Effector memory CD4-positive, alpha-beta T cell (primary cell): ENCODE measurements at regions not wholly inside any gene's neighbourhood (a gene's known extent, or its start where the extent isn't known, plus 50 kb on each side); places are given as distances from the start of the nearest gene placed in this dataset.

Source experiments
- DNase-seq, 3 donors: peaks; one replicate each; pipeline ENCODE4 v3.0.0-alpha.2; 2020
- H3K27ac ChIP-seq: 2 replicates; pipeline ENCODE4 v1.7.0; 2013; ENCODE audit warnings: mild to moderate bottlenecking, low read length, moderate library complexity; ENCODE audit not compliant: insufficient read depth, poor library complexity, severe bottlenecking
- H3K27me3 ChIP-seq: replicated peaks from 2 replicates; pipeline ENCODE4 v1.7.0; 2013; ENCODE audit warnings: mild to moderate bottlenecking, low read length; ENCODE audit not compliant: insufficient read depth, control insufficient read depth, poor library complexity, severe bottlenecking
- H3K36me3 ChIP-seq: 2 replicates; pipeline ENCODE4 v1.7.0; 2013; ENCODE audit warnings: mild to moderate bottlenecking, low read length, moderate library complexity; ENCODE audit not compliant: control insufficient read depth, insufficient read depth
- H3K4me1 ChIP-seq: 2 replicates; pipeline ENCODE4 v1.7.0; 2013; ENCODE audit warnings: low read length, mild to moderate bottlenecking; ENCODE audit not compliant: control insufficient read depth, insufficient read depth, poor library complexity, severe bottlenecking
- H3K4me3 ChIP-seq: 2 replicates; pipeline ENCODE4 v1.7.0; 2013; ENCODE audit warnings: low read length, low read depth, mild to moderate bottlenecking; ENCODE audit not compliant: insufficient read depth, poor library complexity, severe bottlenecking
- H3K9me3 ChIP-seq: 2 replicates; pipeline ENCODE4 v1.7.0; 2013; ENCODE audit warnings: mild to moderate bottlenecking, low read length, moderate library complexity; ENCODE audit not compliant: control insufficient read depth

GRCh38 chr19:28667348-28667977, 545.5 kb downstream of the UQCRFS1 start:
- Histone ChIP-seq H3K4me3 (no peak overlapping the region), H3K4me1 (no peaks in the 10 kb centered on the region)

GRCh38 chr19:28665748-28666147, 547.2 kb downstream of the UQCRFS1 start:
- Histone ChIP-seq H3K9me3 (peaks cover 3% of the 10 kb centered on the region), H3K27me3 (no peaks in the 10 kb centered on the region), H3K36me3 (no peaks in the 10 kb centered on the region), H3K4me3 (no peak overlapping the region), H3K27ac (no peak overlapping the region), H3K4me1 (no peaks in the 10 kb centered on the region)
- no peak for DNase-seq

More at GRCh38 chr19:28667348-28667977, 545.5 kb downstream of the UQCRFS1 start:
- H3K9me3 ChIP-seq, result peaks cover 3% of the 10 kb centered on the region
- H3K27ac ChIP-seq, result no peak overlapping the region
- H3K36me3 ChIP-seq, result no peaks in the 10 kb centered on the region
- no peak for DNase-seq
- H3K27me3 ChIP-seq, result no peaks in the 10 kb centered on the region

GRCh38 chr19:28656644-28657043, 556.3 kb downstream of the UQCRFS1 start:
- no peaks in the 10 kb centered on the region for H3K36me3 ChIP-seq
- no peaks in the 10 kb centered on the region for H3K27me3 ChIP-seq
- H3K27ac ChIP-seq, result no peak overlapping the region

DNA sequence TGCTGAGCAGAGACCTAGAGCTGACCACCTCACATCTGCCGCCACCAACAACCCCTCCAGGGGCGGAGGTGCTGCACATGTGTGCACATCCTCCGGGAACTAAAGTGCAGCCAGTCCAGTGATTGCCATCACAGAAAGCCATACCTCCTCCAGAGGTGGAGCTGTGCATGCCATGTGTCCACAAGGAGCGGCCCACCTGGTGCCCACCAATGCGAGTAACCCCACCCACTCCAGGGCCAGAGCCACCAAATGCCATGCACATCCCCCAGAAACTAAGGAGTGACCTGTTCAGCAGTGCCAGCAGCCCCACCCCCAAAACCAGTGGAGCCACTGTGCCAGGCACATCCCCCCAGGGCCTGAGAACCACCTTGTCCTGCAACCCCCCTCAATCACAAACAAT, 557.9 kb downstream of the UQCRFS1 start:
- H3K9me3 ChIP-seq, result peaks cover 6% of the 10 kb centered on the region
- no peak for DNase-seq

More at GRCh38 chr19:28656644-28657043, 556.3 kb downstream of the UQCRFS1 start:
- Histone ChIP-seq H3K4me1 (no peaks in the 10 kb centered on the region), H3K4me3 (no peak overlapping the region), H3K9me3 (peaks cover 6% of the 10 kb centered on the region)
- no peak for DNase-seq

DNA sequence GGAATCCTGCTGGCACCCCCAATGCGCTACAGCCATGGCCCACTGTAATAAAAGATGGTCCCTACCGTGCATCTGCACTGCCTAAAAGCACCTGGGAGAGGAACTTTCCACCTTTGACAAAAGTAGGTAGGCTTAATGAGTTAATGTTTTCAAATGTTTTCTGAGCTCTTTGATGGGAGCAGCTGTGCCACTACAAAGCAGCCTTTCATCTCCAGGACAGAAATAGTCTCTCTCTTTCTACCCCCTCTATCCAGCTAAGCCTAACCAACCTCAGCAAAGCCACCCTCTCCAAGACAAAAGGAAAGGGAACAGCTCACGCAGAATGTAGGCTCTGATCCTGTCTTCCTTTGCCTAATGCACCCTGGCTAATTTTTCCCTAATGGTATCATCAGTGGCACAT, 560.2 kb downstream of the UQCRFS1 start:
- Histone ChIP-seq H3K27ac (no peak overlapping the region), H3K9me3 (no peaks in the 10 kb centered on the region)

More for the DNA sequence above, 557.9 kb downstream of the UQCRFS1 start:
- no peaks in the 10 kb centered on the region for H3K27me3 ChIP-seq
- H3K4me1 ChIP-seq, result no peaks in the 10 kb centered on the region
- H3K27ac ChIP-seq, result no peak overlapping the region
- no peak overlapping the region for H3K4me3 ChIP-seq
- no peaks in the 10 kb centered on the region for H3K36me3 ChIP-seq

GRCh38 chr19:28646629-28647028, 566.3 kb downstream of the UQCRFS1 start:
- H3K27me3 ChIP-seq, result no peaks in the 10 kb centered on the region
- no peaks in the 10 kb centered on the region for H3K9me3 ChIP-seq
- no peak overlapping the region for H3K4me3 ChIP-seq
- no peak overlapping the region for H3K27ac ChIP-seq
- no peaks in the 10 kb centered on the region for H3K36me3 ChIP-seq
- no peaks in the 10 kb centered on the region for H3K4me1 ChIP-seq
- no peak for DNase-seq

More for the DNA sequence above, 560.2 kb downstream of the UQCRFS1 start:
- Histone ChIP-seq H3K27me3 (no peaks in the 10 kb centered on the region), H3K4me1 (no peaks in the 10 kb centered on the region), H3K36me3 (no peaks in the 10 kb centered on the region), H3K4me3 (no peak overlapping the region)
- no peak for DNase-seq

- no peaks in the 10 kb centered on the region for H3K27me3 ChIP-seq
- no peak overlapping the region for H3K27ac ChIP-seq
- no peaks in the 10 kb centered on the region for H3K9me3 ChIP-seq
- H3K36me3 ChIP-seq, result no peaks in the 10 kb centered on the region
- no peaks in the 10 kb centered on the region for H3K4me1 ChIP-seq
- DNase-seq, result no peak
- no peak overlapping the region for H3K4me3 ChIP-seq
Observed at GRCh38 chr19:28644169-28644775, 568.7 kb downstream of the UQCRFS1 start.

DNA sequence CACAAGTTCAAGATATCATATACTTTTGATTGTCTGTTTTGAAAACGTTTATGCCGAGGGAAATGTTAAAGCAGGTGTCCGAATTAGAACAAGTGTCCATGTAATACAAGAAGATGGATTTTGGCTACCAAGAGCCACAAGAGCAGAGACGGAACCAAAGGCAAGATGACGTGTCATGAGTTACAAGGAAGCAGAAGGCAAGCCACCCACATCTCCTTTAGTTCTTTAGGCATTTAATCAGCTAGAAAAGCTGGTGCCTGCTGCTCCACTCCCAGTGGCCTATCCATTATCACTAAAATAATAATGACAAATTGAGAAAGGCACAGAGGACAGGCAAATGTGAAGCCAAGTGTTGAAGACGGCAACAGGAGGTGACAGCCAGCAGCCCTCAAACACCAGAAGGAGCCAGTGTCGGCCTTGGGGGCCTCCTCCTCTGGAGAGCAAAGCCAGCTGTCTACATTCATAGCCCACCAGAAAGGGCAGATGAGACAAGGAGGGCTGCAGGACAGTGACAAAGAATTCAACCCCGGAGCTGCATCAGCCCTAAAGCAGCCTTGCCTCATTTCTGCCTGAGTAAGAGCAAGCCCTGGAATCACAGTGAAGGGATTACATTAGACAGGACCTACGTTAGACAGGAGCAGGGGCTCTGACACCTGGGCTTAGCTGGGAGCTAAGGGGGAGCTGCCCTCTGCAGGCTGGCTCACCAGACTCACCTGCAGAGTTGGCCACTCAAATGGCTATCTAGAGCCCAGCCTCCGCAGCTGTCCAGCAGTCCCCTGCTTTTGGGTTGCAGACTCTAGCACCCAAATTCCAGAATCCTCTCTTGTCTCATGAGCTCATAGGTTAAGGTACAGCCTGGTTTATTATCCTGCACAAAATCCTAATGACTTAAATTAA, 569.9 kb downstream of the UQCRFS1 start:
- no peak for DNase-seq
- no peak overlapping the region for H3K27ac ChIP-seq
- no peak overlapping the region for H3K4me3 ChIP-seq
- H3K9me3 ChIP-seq, result no peaks in the 10 kb centered on the region
- no peaks in the 10 kb centered on the region for H3K4me1 ChIP-seq
- no peaks in the 10 kb centered on the region for H3K27me3 ChIP-seq
- no peaks in the 10 kb centered on the region for H3K36me3 ChIP-seq

DNA sequence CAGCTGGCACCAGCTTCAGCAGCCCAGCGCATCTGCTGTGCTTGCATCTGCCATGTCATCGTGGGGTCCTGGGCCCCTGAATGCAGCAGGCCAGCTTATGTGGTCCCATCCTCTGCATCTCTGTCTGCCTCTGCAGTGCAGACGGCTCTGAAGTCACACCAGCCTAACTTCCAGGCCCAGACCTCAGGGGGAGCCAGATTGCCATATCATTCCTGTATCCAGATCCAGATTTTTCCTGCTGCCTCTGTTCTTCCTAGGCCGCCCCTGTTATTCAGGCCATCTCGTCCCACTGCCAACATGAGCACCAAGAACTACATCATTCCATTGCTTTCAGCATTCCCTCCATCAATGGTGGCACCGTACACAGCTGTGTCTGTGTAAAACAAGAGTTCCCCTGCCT, 571.6 kb downstream of the UQCRFS1 start:
- Histone ChIP-seq H3K36me3 (no peaks in the 10 kb centered on the region), H3K27ac (no peak overlapping the region), H3K4me3 (no peak overlapping the region), H3K4me1 (no peaks in the 10 kb centered on the region), H3K9me3 (no peaks in the 10 kb centered on the region), H3K27me3 (no peaks in the 10 kb centered on the region)
- DNase-seq, result no peak

DNA sequence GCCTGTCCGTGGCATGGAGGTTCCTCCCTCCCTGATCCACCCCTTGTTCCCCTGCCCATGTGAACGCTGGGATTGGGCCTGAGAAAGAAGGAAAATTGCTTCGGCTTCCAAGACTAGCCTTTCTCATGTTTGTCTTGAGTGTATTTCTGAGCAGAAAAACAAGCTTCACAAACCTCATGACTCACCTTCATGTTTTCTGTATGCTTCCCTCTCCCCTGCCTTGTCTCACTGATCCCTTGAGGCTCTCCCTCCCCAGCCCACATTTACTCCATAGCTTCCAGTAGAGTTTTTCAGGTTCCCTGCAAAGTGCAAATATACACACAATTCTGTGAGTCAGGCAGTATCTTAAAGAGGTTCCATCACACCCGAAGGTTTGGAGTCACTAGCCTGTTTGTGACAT, 572.4 kb downstream of the UQCRFS1 start:
- no peak for DNase-seq
- H3K27me3 ChIP-seq, result no peaks in the 10 kb centered on the region
- no peaks in the 10 kb centered on the region for H3K36me3 ChIP-seq

More for the DNA sequence above, 572.4 kb downstream of the UQCRFS1 start:
- Histone ChIP-seq H3K4me3 (no peak overlapping the region), H3K4me1 (no peaks in the 10 kb centered on the region), H3K9me3 (no peaks in the 10 kb centered on the region), H3K27ac (no peak overlapping the region)
